ENCODE measurements at regions not wholly inside any gene's neighbourhood (a gene's known extent, or its start where the extent isn't known, plus 50 kb on each side); places are given as distances from the start of the nearest gene placed in this dataset.

GRCh38 chr4:54863571-54864255 is 206.0 kb downstream of the KIT start:
- TF ChIP-seq CTCF (IDR thresholded peaks at IDR 0.05) (no peak), POLR2A (IDR thresholded peaks at IDR 0.05) (no peak)
